HCT116 (cell line): ENCODE measurements at regions not wholly inside any gene's neighbourhood (a gene's known extent, or its start where the extent isn't known, plus 50 kb on each side); places are given as distances from the start of the nearest gene placed in this dataset.

Experiments used
- ATAC-seq: fragments of 200-7000 bp; cut with Tn5 transposase; 2 replicates; pipeline ENCODE4 v1.9.1; 2020; ENCODE audit warnings: mild to moderate bottlenecking, moderate library complexity
- BruUV-seq: library from RNA; stranded (reverse); fragments of 400-500 nt; replicated peaks from 2 replicates; lab custom pipeline; 2021; lab: Mats Ljungman, UMichigan
- CTCF ChIA-PET: fragments of 300-600 bp; sonication (Branson Sonifier 250); formaldehyde crosslinking; loops from one replicate; lab custom pipeline; 2021; ENCODE audit warnings: antibody characterized with exemption; lab: Charles Lee
- POLR2A ChIA-PET: fragments of 300-600, 350-600 bp; sonication (Branson Sonifier 250); formaldehyde crosslinking; loops from one replicate; lab custom pipeline; 2021; ENCODE audit warnings: antibody characterized with exemption; lab: Charles Lee
- RAD21 ChIA-PET, 2 experiments: fragments of 300-600 bp; sonication (Branson Sonifier 250); formaldehyde crosslinking; loops; one replicate each; lab custom pipeline; 2023; ENCODE audit warnings: low total read pairs in 2 of 2; ENCODE audit not compliant: uncharacterized antibody in 2 of 2, unreplicated experiment in 2 of 2, low non-redundant PET in 1 of 2; lab: Charles Lee
- DNase-seq: peaks from one replicate; pipeline ENCODE4 v3.0.0-alpha.2; 2010; ENCODE audit warnings: low read depth, low spot score
- H2AFZ ChIP-seq: fragments of 200-600 bp; shearing (Covaris generic), sonication (generic); 2 replicates; pipeline ENCODE4 v1.6.1; 2017; ENCODE audit warnings: low read depth, mixed run types, mixed read lengths, antibody characterized with exemption, low read length; ENCODE audit not compliant: poor library complexity, severe bottlenecking
- H3K27ac ChIP-seq: 2 replicates; pipeline ENCODE4 v1.5.1; 2012; ENCODE audit warnings: low read depth, low read length
- H3K27me3 ChIP-seq: fragments of 200-600 bp; sonication (generic); 2 replicates; pipeline ENCODE4 v1.6.1; 2016; ENCODE audit warnings: mixed run types, low read length, mixed read lengths; ENCODE audit not compliant: insufficient read depth
- H3K36me3 ChIP-seq, 2 experiments: fragments of 200-500 bp in 1 of 2; fragments of 200-600 bp in 1 of 2; sonication (Bioruptor generic) in 1 of 2; sonication (generic) in 1 of 2; 2 replicates each; pipeline versions ENCODE4 v1.5.1 to v1.6.1; 2014 to 2016; ENCODE audit warnings: low read length in 2 of 2, inconsistent platforms in 1 of 2, mixed read lengths in 1 of 2, mixed run types in 1 of 2; ENCODE audit not compliant: insufficient read depth in 2 of 2, control insufficient read depth in 1 of 2
- H3K4me1 ChIP-seq, 2 experiments: fragments of 200-600 bp in 1 of 2; sonication (generic) in 1 of 2; 2 replicates each; pipeline versions ENCODE4 v1.5.1 to v1.6.1; 2012 to 2017; ENCODE audit warnings: low read length in 2 of 2, inconsistent platforms in 1 of 2, mild to moderate bottlenecking in 1 of 2, mixed read lengths in 1 of 2, mixed run types in 1 of 2, moderate library complexity in 1 of 2; ENCODE audit not compliant: insufficient read depth in 2 of 2, control insufficient read depth in 1 of 2
- H3K4me2 ChIP-seq: fragments of 200-600 bp; sonication (generic); 2 replicates; pipeline ENCODE4 v1.6.1; 2017; ENCODE audit warnings: mixed run types, low read length, mixed read lengths
- H3K4me3 ChIP-seq, 2 experiments: fragments of 200-600 bp in 1 of 2; sonication (generic) in 1 of 2; replicated peaks in 1 of 2; 2 replicates each; pipeline ENCODE4 v1.5.1; 2011 to 2016; ENCODE audit warnings: low read length in 2 of 2, control low read depth in 1 of 2, low read depth in 1 of 2, mild to moderate bottlenecking in 1 of 2, mixed read lengths in 1 of 2, mixed run types in 1 of 2
- H3K79me2 ChIP-seq: fragments of 200-600 bp; sonication (generic); 2 replicates; pipeline ENCODE4 v1.6.1; 2017; ENCODE audit warnings: mild to moderate bottlenecking, mixed run types, low read length, moderate library complexity, mixed read lengths; ENCODE audit not compliant: insufficient read depth
- H3K9ac ChIP-seq: fragments of 200-600 bp; sonication (generic); 2 replicates; pipeline ENCODE4 v1.6.1; 2016; ENCODE audit warnings: low read length, mixed read lengths
- H3K9me2 ChIP-seq: fragments of 200-600 bp; sonication (generic), shearing (Covaris generic); 2 replicates; pipeline ENCODE4 v1.6.1; 2017; ENCODE audit warnings: mixed run types, mild to moderate bottlenecking, moderate library complexity; ENCODE audit not compliant: insufficient read depth
- H3K9me3 ChIP-seq, 2 experiments: fragments of 200-500 bp in 1 of 2; fragments of 200-600 bp in 1 of 2; sonication (Bioruptor generic) in 1 of 2; sonication (generic) in 1 of 2; 2 replicates each; pipeline ENCODE4 v1.6.1; 2014 to 2017; ENCODE audit warnings: low read length in 2 of 2, mixed read lengths in 2 of 2, inconsistent platforms in 1 of 2, low read depth in 1 of 2, mild to moderate bottlenecking in 1 of 2, mixed run types in 1 of 2, moderate library complexity in 1 of 2; ENCODE audit not compliant: control insufficient read depth in 1 of 2, insufficient read depth in 1 of 2
- H4K20me1 ChIP-seq: fragments of 200-600 bp; sonication (generic), shearing (Covaris generic); 2 replicates; pipeline ENCODE4 v1.6.1; 2017; ENCODE audit warnings: mixed run types, mild to moderate bottlenecking, moderate library complexity; ENCODE audit not compliant: insufficient read depth
- CBX3 ChIP-seq: IDR thresholded peaks from 2 replicates; pipeline ENCODE4 v1.6.1; 2012; ENCODE audit warnings: low read depth
- CEBPB ChIP-seq: IDR thresholded peaks from 2 replicates; pipeline ENCODE4 v1.6.1; 2012; ENCODE audit warnings: low read depth
- ELF1 ChIP-seq: IDR thresholded peaks from 2 replicates; pipeline ENCODE4 v1.6.1; 2012; ENCODE audit warnings: low read depth, borderline replicate concordance
- EZH2 ChIP-seq: fragments of 200-600 bp; sonication (generic); IDR thresholded peaks from 2 replicates; pipeline ENCODE4 v1.6.1; 2017; ENCODE audit warnings: antibody characterized with exemption, mixed run types
- EZH2phosphoT487 ChIP-seq: fragments of 200-600 bp; IDR thresholded peaks from 2 replicates; pipeline ENCODE4 v1.6.1; 2018; ENCODE audit warnings: antibody characterized with exemption, borderline replicate concordance
- FOSL1 ChIP-seq: IDR thresholded peaks from 2 replicates; pipeline ENCODE4 v1.6.1; 2012; ENCODE audit warnings: low read depth
- JUND ChIP-seq: IDR thresholded peaks from 2 replicates; pipeline ENCODE4 v1.6.1; 2012
- POLR2AphosphoS5 ChIP-seq: IDR thresholded peaks from 2 replicates; pipeline ENCODE4 v1.6.1; 2011; ENCODE audit warnings: mild to moderate bottlenecking, low read depth, low read length, moderate library complexity
- RAD21 ChIP-seq: IDR thresholded peaks from 2 replicates; pipeline ENCODE4 v1.6.1; 2012; ENCODE audit warnings: low read depth, mild to moderate bottlenecking
- SP1 ChIP-seq: IDR thresholded peaks from 2 replicates; pipeline ENCODE4 v1.6.1; 2012; ENCODE audit warnings: low read depth
- SRF ChIP-seq: IDR thresholded peaks from 2 replicates; pipeline ENCODE4 v1.6.1; 2012; ENCODE audit warnings: low read depth
- TCF7L2 ChIP-seq: IDR thresholded peaks from 2 replicates; pipeline ENCODE4 v1.7.0; 2011; ENCODE audit warnings: borderline replicate concordance, inconsistent platforms; ENCODE audit not compliant: insufficient read depth, insufficient read length; ENCODE audit errors: extremely low read depth
- YY1 ChIP-seq: IDR thresholded peaks from 2 replicates; pipeline ENCODE4 v1.6.1; 2011; ENCODE audit warnings: low read length, low read depth, moderate library complexity, mild to moderate bottlenecking; ENCODE audit not compliant: insufficient replicate concordance; ENCODE audit errors: extremely low read depth
- ZFX ChIP-seq: fragments of 450-650 bp; IDR thresholded peaks from 2 replicates; pipeline ENCODE4 v1.6.1; 2017
- intact Hi-C: fragments of 100-400 bp; cut with micrococcal nuclease; formaldehyde crosslinking; loops from 2 replicates; pipeline ENCODE4 v1.10.0; 2022
- TF ChIP-seq, protein P1 (sequence below): IDR thresholded peaks from 2 replicates; pipeline ENCODE4 v1.6.1; 2012; ENCODE audit warnings: low read depth
- TF ChIP-seq, protein P2 (sequence below): IDR thresholded peaks from 2 replicates; pipeline ENCODE4 v1.6.1; 2012
- TF ChIP-seq, protein P3 (sequence below): IDR thresholded peaks from 2 replicates; pipeline ENCODE4 v1.6.1; 2012

DNA sequence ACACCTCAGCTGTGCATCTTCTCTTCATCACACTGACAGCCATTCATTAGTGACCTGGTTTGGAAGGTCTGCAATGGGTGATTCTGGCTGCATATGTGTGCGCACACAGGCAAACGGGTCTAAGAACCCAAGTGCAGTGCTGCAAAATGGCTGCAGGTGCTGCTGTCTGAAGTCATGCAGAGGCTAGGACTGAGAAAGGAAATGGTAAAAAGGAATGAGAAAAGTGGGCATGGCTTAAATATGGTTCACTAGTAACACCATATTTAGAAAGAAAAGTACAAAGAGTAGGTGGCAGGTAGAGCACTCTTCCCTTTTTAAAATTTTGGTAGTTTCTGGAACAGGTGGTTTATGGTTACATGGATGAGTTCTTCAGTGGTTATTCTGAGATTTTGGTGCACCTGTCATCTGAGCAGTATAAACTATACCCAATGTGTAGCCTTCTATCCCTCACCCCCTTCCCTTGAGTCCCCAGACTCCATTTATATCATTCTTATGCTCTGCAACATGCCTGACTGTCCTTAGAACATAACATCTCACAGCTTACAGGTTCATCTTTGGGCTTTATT lies 78.4 kb downstream of the CCNG2 start (continued):
- TF ChIP-seq EZH2phosphoT487: no peak
- TF ChIP-seq, all 23 proteins: peak for 0

DNA sequence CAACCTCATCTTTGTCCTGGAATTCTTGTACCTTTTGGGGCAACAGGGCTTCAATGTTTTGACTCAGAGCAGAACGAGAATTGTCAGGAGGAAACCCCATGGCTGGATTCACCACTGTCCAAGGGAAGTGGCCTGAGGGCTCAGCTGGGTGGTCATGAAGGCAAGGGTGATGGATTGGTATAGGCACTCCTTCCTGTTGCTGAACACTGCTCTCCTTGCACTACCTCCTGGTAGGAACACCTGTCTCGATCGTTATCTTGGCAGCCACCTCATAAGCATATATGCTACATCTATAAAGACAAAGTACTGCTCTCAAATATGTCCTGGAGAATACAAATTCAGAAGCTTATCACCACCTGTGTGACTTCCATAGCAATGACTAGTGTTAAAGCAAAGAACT lies 79.8 kb downstream of the CCNG2 start:
- no peak overlapping the region for H3K4me2 ChIP-seq
- no peak overlapping the region for H3K4me3 ChIP-seq
- no peaks in the 10 kb centered on the region for H3K36me3 ChIP-seq
- peaks cover 49% of the 10 kb centered on the region for H3K27me3 ChIP-seq
- no peak overlapping the region for H3K27ac ChIP-seq
- H3K9ac ChIP-seq: no peak overlapping the region
- H3K9me2 ChIP-seq: no peaks in the 10 kb centered on the region
- no peaks in the 10 kb centered on the region for H4K20me1 ChIP-seq
- BruUV-seq: no TSS peak
- ChIA-PET CTCF (interaction anchor here (1.5 kb wide), 1 partner anchor 122 kb away, joined by 5 read pairs; no protein-coding TSS in a partner anchor), RAD21 (no interaction called here), POLR2A (no interaction called here)
- DNase-seq: no peak
- no peaks in the 10 kb centered on the region for H3K9me3 ChIP-seq
- ATAC-seq: no peak
- H3K79me2 ChIP-seq: no peaks in the 10 kb centered on the region
- H3K4me1 ChIP-seq: no peaks in the 10 kb centered on the region
- no peak overlapping the region for H2AFZ ChIP-seq
- intact Hi-C loops: no loop called here
- TF ChIP-seq, protein P1, sequence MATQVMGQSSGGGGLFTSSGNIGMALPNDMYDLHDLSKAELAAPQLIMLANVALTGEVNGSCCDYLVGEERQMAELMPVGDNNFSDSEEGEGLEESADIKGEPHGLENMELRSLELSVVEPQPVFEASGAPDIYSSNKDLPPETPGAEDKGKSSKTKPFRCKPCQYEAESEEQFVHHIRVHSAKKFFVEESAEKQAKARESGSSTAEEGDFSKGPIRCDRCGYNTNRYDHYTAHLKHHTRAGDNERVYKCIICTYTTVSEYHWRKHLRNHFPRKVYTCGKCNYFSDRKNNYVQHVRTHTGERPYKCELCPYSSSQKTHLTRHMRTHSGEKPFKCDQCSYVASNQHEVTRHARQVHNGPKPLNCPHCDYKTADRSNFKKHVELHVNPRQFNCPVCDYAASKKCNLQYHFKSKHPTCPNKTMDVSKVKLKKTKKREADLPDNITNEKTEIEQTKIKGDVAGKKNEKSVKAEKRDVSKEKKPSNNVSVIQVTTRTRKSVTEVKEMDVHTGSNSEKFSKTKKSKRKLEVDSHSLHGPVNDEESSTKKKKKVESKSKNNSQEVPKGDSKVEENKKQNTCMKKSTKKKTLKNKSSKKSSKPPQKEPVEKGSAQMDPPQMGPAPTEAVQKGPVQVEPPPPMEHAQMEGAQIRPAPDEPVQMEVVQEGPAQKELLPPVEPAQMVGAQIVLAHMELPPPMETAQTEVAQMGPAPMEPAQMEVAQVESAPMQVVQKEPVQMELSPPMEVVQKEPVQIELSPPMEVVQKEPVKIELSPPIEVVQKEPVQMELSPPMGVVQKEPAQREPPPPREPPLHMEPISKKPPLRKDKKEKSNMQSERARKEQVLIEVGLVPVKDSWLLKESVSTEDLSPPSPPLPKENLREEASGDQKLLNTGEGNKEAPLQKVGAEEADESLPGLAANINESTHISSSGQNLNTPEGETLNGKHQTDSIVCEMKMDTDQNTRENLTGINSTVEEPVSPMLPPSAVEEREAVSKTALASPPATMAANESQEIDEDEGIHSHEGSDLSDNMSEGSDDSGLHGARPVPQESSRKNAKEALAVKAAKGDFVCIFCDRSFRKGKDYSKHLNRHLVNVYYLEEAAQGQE: no peak
- TF ChIP-seq FOSL1 (no peak), ELF1 (no peak), TCF7L2 (no peak), SP1 (no peak), CEBPB (no peak), SRF (no peak), RAD21 (no peak), YY1 (no peak), POLR2AphosphoS5 (no peak), CBX3 (no peak), EZH2 (no peak), EZH2phosphoT487 (no peak), ZFX (no peak), JUND (no peak)
- TF ChIP-seq, protein P2, sequence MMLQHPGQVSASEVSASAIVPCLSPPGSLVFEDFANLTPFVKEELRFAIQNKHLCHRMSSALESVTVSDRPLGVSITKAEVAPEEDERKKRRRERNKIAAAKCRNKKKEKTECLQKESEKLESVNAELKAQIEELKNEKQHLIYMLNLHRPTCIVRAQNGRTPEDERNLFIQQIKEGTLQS: no peak
- TF ChIP-seq, protein P3, sequence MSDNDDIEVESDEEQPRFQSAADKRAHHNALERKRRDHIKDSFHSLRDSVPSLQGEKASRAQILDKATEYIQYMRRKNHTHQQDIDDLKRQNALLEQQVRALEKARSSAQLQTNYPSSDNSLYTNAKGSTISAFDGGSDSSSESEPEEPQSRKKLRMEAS: no peak
